H9 (cell line): ENCODE measurements at regions not wholly inside any gene's neighbourhood (a gene's known extent, or its start where the extent isn't known, plus 50 kb on each side); places are given as distances from the start of the nearest gene placed in this dataset.
"Not testable (repeated sequence)": the region's sequence is repeated elsewhere in the genome, so short reads cannot be mapped to it uniquely, and the experiment has no call there.

ENCODE experiments used
- DNase-seq: peaks from one replicate; pipeline ENCODE4 v3.0.0-alpha.2; 2017
- H2AFZ ChIP-seq: one replicate; pipeline ENCODE4 v1.6.1; 2013; ENCODE audit warnings: mild to moderate bottlenecking, low read length, control low read depth, moderate library complexity
- H2AK5ac ChIP-seq: 2 replicates; pipeline ENCODE4 v1.6.1; 2013; ENCODE audit warnings: low read length, control low read depth, mixed read lengths; ENCODE audit not compliant: insufficient read length
- H2BK120ac ChIP-seq: one replicate; pipeline ENCODE4 v1.6.1; 2013; ENCODE audit warnings: low read depth, mild to moderate bottlenecking, low read length, control low read depth, inconsistent platforms; ENCODE audit not compliant: poor library complexity, severe bottlenecking
- H2BK12ac ChIP-seq: 2 replicates; pipeline ENCODE4 v1.6.1; 2013; ENCODE audit warnings: low read length, control low read depth, mixed read lengths, low read depth; ENCODE audit not compliant: insufficient read length
- H2BK15ac ChIP-seq: 2 replicates; pipeline ENCODE4 v1.6.1; 2013; ENCODE audit warnings: low read depth, low read length, control low read depth
- H2BK20ac ChIP-seq: one replicate; pipeline ENCODE4 v1.6.1; 2013; ENCODE audit warnings: low read depth, mild to moderate bottlenecking, low read length, control low read depth, inconsistent platforms; ENCODE audit not compliant: poor library complexity, severe bottlenecking
- H2BK5ac ChIP-seq: 2 replicates; pipeline ENCODE4 v1.6.1; 2013; ENCODE audit warnings: low read length, control low read depth, mixed read lengths; ENCODE audit not compliant: insufficient read length
- H3K14ac ChIP-seq: 2 replicates; pipeline ENCODE4 v1.6.1; 2013; ENCODE audit warnings: low read length, control low read depth; ENCODE audit not compliant: insufficient read depth
- H3K18ac ChIP-seq: 2 replicates; pipeline ENCODE4 v1.6.1; 2013; ENCODE audit warnings: low read depth, mild to moderate bottlenecking, mixed read lengths, low read length, control low read depth; ENCODE audit not compliant: insufficient read length
- H3K23ac ChIP-seq: 2 replicates; pipeline ENCODE4 v1.6.1; 2013; ENCODE audit warnings: low read length, control low read depth, mixed read lengths, low read depth; ENCODE audit not compliant: insufficient read length
- H3K23me2 ChIP-seq: 2 replicates; pipeline ENCODE4 v1.6.1; 2013; ENCODE audit warnings: low read depth, mild to moderate bottlenecking, mixed read lengths, low read length, control low read depth; ENCODE audit not compliant: insufficient read length, poor library complexity, severe bottlenecking
- H3K27ac ChIP-seq: 2 replicates; pipeline ENCODE4 v1.5.1; 2013; ENCODE audit warnings: low read length, control low read depth, mixed read lengths, low read depth; ENCODE audit not compliant: insufficient read length
- H3K27me3 ChIP-seq: 2 replicates; pipeline ENCODE4 v1.6.1; 2013; ENCODE audit warnings: low read length, control low read depth, inconsistent platforms; ENCODE audit not compliant: insufficient read depth
- H3K4ac ChIP-seq: 2 replicates; pipeline ENCODE4 v1.6.1; 2013; ENCODE audit warnings: low read depth, mild to moderate bottlenecking, control low read depth, inconsistent platforms, low read length, moderate library complexity
- H3K4me1 ChIP-seq: 2 replicates; pipeline ENCODE4 v1.6.1; 2013; ENCODE audit warnings: low read length, control low read depth, inconsistent platforms; ENCODE audit not compliant: insufficient read depth
- H3K4me2 ChIP-seq: 2 replicates; pipeline ENCODE4 v1.6.1; 2013; ENCODE audit warnings: low read length, control low read depth, mixed read lengths; ENCODE audit not compliant: insufficient read length, insufficient read depth
- H3K56ac ChIP-seq: 2 replicates; pipeline ENCODE4 v1.6.1; 2013; ENCODE audit warnings: low read depth, mild to moderate bottlenecking, mixed read lengths, low read length, control low read depth; ENCODE audit not compliant: insufficient read length
- H3K79me1 ChIP-seq: 2 replicates; pipeline ENCODE4 v1.6.1; 2013; ENCODE audit warnings: low read depth, mild to moderate bottlenecking, moderate library complexity, low read length, control low read depth, inconsistent platforms; ENCODE audit not compliant: insufficient read depth, poor library complexity, severe bottlenecking
- H3K79me2 ChIP-seq: 2 replicates; pipeline ENCODE4 v1.6.1; 2013; ENCODE audit warnings: low read length, control low read depth, inconsistent platforms; ENCODE audit not compliant: insufficient read depth
- H3K9ac ChIP-seq: 2 replicates; pipeline ENCODE4 v1.6.1; 2013; ENCODE audit warnings: low read length, control low read depth, mixed read lengths; ENCODE audit not compliant: insufficient read length; ENCODE audit errors: extremely low read depth
- H3K9me3 ChIP-seq: one replicate; pipeline ENCODE4 v1.6.1; 2013; ENCODE audit warnings: low read depth, low read length, inconsistent platforms; ENCODE audit not compliant: control insufficient read depth
- H3T11ph ChIP-seq: one replicate; pipeline ENCODE4 v1.6.1; 2013; ENCODE audit warnings: mild to moderate bottlenecking, low read length, control low read depth, inconsistent platforms
- H4K20me1 ChIP-seq: one replicate; pipeline ENCODE4 v1.6.1; 2013; ENCODE audit not compliant: control insufficient read depth, insufficient read length, insufficient read depth
- H4K5ac ChIP-seq: 2 replicates; pipeline ENCODE4 v1.6.1; 2013; ENCODE audit warnings: low read depth, mild to moderate bottlenecking, mixed read lengths, low read length, control low read depth; ENCODE audit not compliant: insufficient read length
- H4K8ac ChIP-seq: replicated peaks from 2 replicates; pipeline ENCODE4 v1.6.1; 2013; ENCODE audit warnings: low read length, control low read depth, mixed read lengths, low read depth; ENCODE audit not compliant: insufficient read length
- H4K91ac ChIP-seq: 2 replicates; pipeline ENCODE4 v1.6.1; 2013; ENCODE audit warnings: low read depth, mild to moderate bottlenecking, moderate library complexity, mixed read lengths, low read length, control low read depth; ENCODE audit not compliant: insufficient read length
- H3K27ac Mint-ChIP-seq, 3 experiments: 2 replicates in 2 of 3; 3 replicates in 1 of 3; pipeline ENCODE4 v1.8.0; 2020 to 2021; ENCODE audit warnings: mixed read lengths in 3 of 3, mild to moderate bottlenecking in 1 of 3, moderate library complexity in 1 of 3
- H3K27me3 Mint-ChIP-seq: 2 replicates; pipeline ENCODE4 v1.8.0; 2021; ENCODE audit warnings: low read depth, mild to moderate bottlenecking, moderate library complexity, mixed read lengths
- H3K36me3 Mint-ChIP-seq, 3 experiments: 2 replicates in 2 of 3; 3 replicates in 1 of 3; pipeline ENCODE4 v1.8.0; 2020 to 2021; ENCODE audit warnings: low read depth in 3 of 3, mixed read lengths in 3 of 3; ENCODE audit not compliant: insufficient read depth in 1 of 3
- H3K4me1 Mint-ChIP-seq, 2 experiments: 2 replicates each; pipeline ENCODE4 v1.8.0; 2020; ENCODE audit warnings: mixed read lengths in 2 of 2
- H3K4me3 Mint-ChIP-seq, 2 experiments: 2 replicates in 1 of 2; 3 replicates in 1 of 2; pipeline ENCODE4 v1.8.0; 2020 to 2021; ENCODE audit warnings: mild to moderate bottlenecking in 2 of 2, mixed read lengths in 2 of 2, moderate library complexity in 1 of 2
- H3K9me3 Mint-ChIP-seq, 2 experiments: 2 replicates in 1 of 2; 3 replicates in 1 of 2; pipeline ENCODE4 v1.8.0; 2020; ENCODE audit warnings: mild to moderate bottlenecking in 2 of 2, mixed read lengths in 2 of 2, moderate library complexity in 1 of 2
- CTCF ChIP-seq: fragments of 200-600 bp; sonication (generic); conservative IDR thresholded peaks from 3 replicates; pipeline ENCODE4 v1.8.0; 2021; ENCODE audit warnings: antibody characterized with exemption, mild to moderate bottlenecking
- WGBS: extraction: QIAGEN DNeasy Blood & Tissue Kit; methylation state at CpG from one replicate; pipeline ENCODE4 v1.1.7; 2013; ENCODE audit warnings: missing lambda C conversion rate, low lambda C conversion rate, mixed read lengths; ENCODE audit not compliant: insufficient read length; ENCODE audit errors: extremely low coverage; 5-methylcytosine and 5-hydroxymethylcytosine counted together

GRCh38 chrX:10681167-10681566 lies 60.8 kb upstream of the MID1 start:
- peaks cover 35 to 38% of the 10 kb centered on the region in 2 experiments for H3K9me3 Mint-ChIP-seq
- H2AFZ ChIP-seq = no peak overlapping the region
- no peak overlapping the region for H2BK20ac ChIP-seq
- H3K79me2 ChIP-seq = no peaks in the 10 kb centered on the region; the same call in 1 of the 2 replicates
- no CpG with 5 or more reads among the region's 4 CpGs for WGBS
- no peak overlapping the region for H3K4me3 Mint-ChIP-seq
- H2AK5ac ChIP-seq = no peak overlapping the region
- no peak overlapping the region for H2BK15ac ChIP-seq
- H3K23ac ChIP-seq = no peak overlapping the region
- no peak overlapping the region for H4K8ac ChIP-seq
- no peak overlapping the region for H3K18ac ChIP-seq
- no peak overlapping the region for H2BK5ac ChIP-seq
- H4K91ac ChIP-seq = no peak overlapping the region
- no peak overlapping the region for H3K14ac ChIP-seq
- H3K4ac ChIP-seq = no peak overlapping the region
- H3K27ac Mint-ChIP-seq = no peak overlapping the region
- TF ChIP-seq CTCF = no peak
- no peak overlapping the region for H2BK120ac ChIP-seq
- no peak overlapping the region for H3T11ph ChIP-seq
- no peak overlapping the region for H3K56ac ChIP-seq
- H3K27me3 ChIP-seq = no peaks in the 10 kb centered on the region
- peaks cover under 1% of the 10 kb centered on the region; the same call in 1 of the 2 replicates for H3K4me1 ChIP-seq
- no peaks in the 10 kb centered on the region for H4K20me1 ChIP-seq
- no peaks in the 10 kb centered on the region for H3K9me3 ChIP-seq
- no peaks in the 10 kb centered on the region for H3K23me2 ChIP-seq
- peaks cover 27 to 33% of the 10 kb centered on the region in 2 experiments for H3K4me1 Mint-ChIP-seq
- no peak overlapping the region for H3K4me2 ChIP-seq
- H2BK12ac ChIP-seq = no peak overlapping the region
- H3K27me3 Mint-ChIP-seq = no peaks in the 10 kb centered on the region
- no peaks in the 10 kb centered on the region; a peak in 1 of 7 replicates for H3K36me3 Mint-ChIP-seq
- H3K9ac ChIP-seq = no peak overlapping the region
- no peak overlapping the region for H3K27ac ChIP-seq
- H4K5ac ChIP-seq = no peak overlapping the region
- DNase-seq = no peak
- no peaks in the 10 kb centered on the region for H3K79me1 ChIP-seq

- not testable (repeated sequence) for H2BK12ac ChIP-seq, DNase-seq, H3K27ac ChIP-seq, H2BK5ac ChIP-seq, H3K36me3 Mint-ChIP-seq, H4K91ac ChIP-seq, H3K27me3 Mint-ChIP-seq, H3K4me1 ChIP-seq, H3K27ac Mint-ChIP-seq, H3K14ac ChIP-seq, H2AK5ac ChIP-seq, H3K4me3 Mint-ChIP-seq, H3K56ac ChIP-seq, H3K79me2 ChIP-seq, H4K8ac ChIP-seq, H4K5ac ChIP-seq, H3K4me2 ChIP-seq, H2BK20ac ChIP-seq, H2AFZ ChIP-seq, H3K23ac ChIP-seq, H3K9ac ChIP-seq, H4K20me1 ChIP-seq, H3K79me1 ChIP-seq, H3K18ac ChIP-seq, H3K23me2 ChIP-seq, H2BK120ac ChIP-seq, H3K27me3 ChIP-seq, H2BK15ac ChIP-seq, H3T11ph ChIP-seq, H3K9me3 ChIP-seq, H3K4ac ChIP-seq
- WGBS = no CpG with 5 or more reads among the region's 7 CpGs
- Mint-ChIP-seq H3K9me3 (peaks cover 34 to 35% of the 10 kb centered on the region in 2 experiments), H3K4me1 (peaks cover 16 to 18% of the 10 kb centered on the region in 2 experiments)
Observed at GRCh38 chrX:10683631-10684030, 63.2 kb upstream of the MID1 start.
